ENCODE measurements at regions not wholly inside any gene's neighbourhood (a gene's known extent, or its start where the extent isn't known, plus 50 kb on each side); places are given as distances from the start of the nearest gene placed in this dataset.

- TF ChIP-seq CHD7 (IDR thresholded peaks at IDR 0.05; ENCODE audit: low read depth, low read length) (no peak), CEBPZ (IDR thresholded peaks at IDR 0.05; ENCODE audit: borderline replicate concordance, low read depth, low read length) (no peak), ZFP36 (IDR thresholded peaks at IDR 0.05; ENCODE audit: low read depth, low read length, partially characterized antibody) (no peak), ZNF764 (CRISPR knock-in tag; IDR thresholded peaks at IDR 0.05; ENCODE audit: low read depth) (no peak), THAP12 (CRISPR knock-in tag; IDR thresholded peaks at IDR 0.05) (no peak), ZNF146 (CRISPR knock-in tag; IDR thresholded peaks at IDR 0.05; ENCODE audit: unreplicated experiment) (no peak), CCAR2 (IDR thresholded peaks at IDR 0.05; ENCODE audit: low read depth, low read length) (no peak), ZBTB34 (CRISPR knock-in tag; IDR thresholded peaks at IDR 0.05) (no peak), PTBP1 (IDR thresholded peaks at IDR 0.05; ENCODE audit: low read depth, low read length) (no peak), STAT5A (IDR thresholded peaks at IDR 0.05; ENCODE audit: borderline replicate concordance, low read length) (no peak)
These were observed 619.3 kb downstream of the SI start (continued) for GRCh38 chr3:164458986-164459385.
